IMR-90 (cell line): ENCODE measurements at regions not wholly inside any gene's neighbourhood (a gene's known extent, or its start where the extent isn't known, plus 50 kb on each side); places are given as distances from the start of the nearest gene placed in this dataset.

Experiments used
- ATAC-seq: fragments of 200-7000 bp; cut with Tn5 transposase; 2 replicates; pipeline ENCODE4 v1.9.1; 2020; ENCODE audit warnings: low read depth, mild to moderate bottlenecking, moderate library complexity
- BruUV-seq: library from RNA; stranded (reverse); fragments of 400-500 nt; replicated peaks from 2 replicates; lab custom pipeline; 2021; lab: Mats Ljungman, UMichigan
- CTCF ChIA-PET: fragments of 300-600 bp; formaldehyde crosslinking; extraction: SDS; loops from one replicate; lab custom pipeline; 2021; ENCODE audit warnings: antibody characterized with exemption; lab: Yijun Ruan, JAX
- POLR2A ChIA-PET: fragments of 300-600 bp; sonication (Branson Sonifier 250); formaldehyde crosslinking; loops from one replicate; lab custom pipeline; 2022; ENCODE audit warnings: antibody characterized with exemption; ENCODE audit not compliant: unreplicated experiment; lab: Charles Lee
- DNase-seq: peaks from one replicate; pipeline ENCODE4 v3.0.0; 2013
- H2AFZ ChIP-seq: replicated peaks from 2 replicates; pipeline ENCODE3; 2013; ENCODE audit warnings: low read length, mild to moderate bottlenecking; ENCODE audit not compliant: poor library complexity
- H2AK5ac ChIP-seq: 2 replicates; pipeline ENCODE4 v1.6.1; 2013; ENCODE audit warnings: low read depth, low read length, inconsistent platforms
- H2AK9ac ChIP-seq: replicated peaks from 2 replicates; pipeline ENCODE3; 2013; ENCODE audit warnings: mild to moderate bottlenecking, low read depth, low read length, moderate library complexity; ENCODE audit not compliant: poor library complexity
- H2BK120ac ChIP-seq: 2 replicates; pipeline ENCODE4 v1.6.1; 2013; ENCODE audit warnings: low read depth, low read length, inconsistent platforms
- H2BK15ac ChIP-seq: 3 replicates; pipeline ENCODE4 v1.6.1; 2013; ENCODE audit warnings: low read depth, low read length, inconsistent platforms
- H2BK20ac ChIP-seq: 2 replicates; pipeline ENCODE4 v1.6.1; 2013; ENCODE audit warnings: low read depth, mild to moderate bottlenecking, inconsistent platforms, low read length, moderate library complexity
- H2BK5ac ChIP-seq: 2 replicates; pipeline ENCODE4 v1.6.1; 2013; ENCODE audit warnings: mild to moderate bottlenecking, low read depth, low read length, inconsistent platforms; ENCODE audit not compliant: poor library complexity, severe bottlenecking
- H3K14ac ChIP-seq: replicated peaks from 2 replicates; pipeline ENCODE4 v1.6.1; 2013; ENCODE audit warnings: low read depth, low read length, inconsistent platforms
- H3K18ac ChIP-seq: 2 replicates; pipeline ENCODE4 v1.6.1; 2013; ENCODE audit warnings: low read depth, low read length, control low read depth
- H3K23ac ChIP-seq: 2 replicates; pipeline ENCODE4 v1.6.1; 2013; ENCODE audit warnings: low read depth, low read length, inconsistent platforms
- H3K27ac ChIP-seq: 2 replicates; pipeline ENCODE4 v1.5.1; 2013; ENCODE audit warnings: mild to moderate bottlenecking, control low read depth, low read length; ENCODE audit not compliant: insufficient read depth
- H3K27me3 ChIP-seq: 2 replicates; pipeline ENCODE4 v1.6.1; 2013; ENCODE audit warnings: low read length; ENCODE audit not compliant: control insufficient read depth, insufficient read depth
- H3K36me3 ChIP-seq: 2 replicates; pipeline ENCODE4 v1.6.1; 2013; ENCODE audit warnings: low read length, mixed read lengths; ENCODE audit not compliant: control insufficient read depth, insufficient read depth
- H3K4ac ChIP-seq: 2 replicates; pipeline ENCODE4 v1.6.1; 2013; ENCODE audit warnings: low read depth, low read length, inconsistent platforms
- H3K4me1 ChIP-seq: 2 replicates; pipeline ENCODE4 v1.6.1; 2013; ENCODE audit warnings: low read length, mixed read lengths; ENCODE audit not compliant: control insufficient read depth, insufficient read depth
- H3K4me2 ChIP-seq: 2 replicates; pipeline ENCODE4 v1.6.1; 2013; ENCODE audit warnings: low read depth, mild to moderate bottlenecking, control low read depth, low read length, moderate library complexity
- H3K4me3 ChIP-seq: 2 replicates; pipeline ENCODE4 v1.5.1; 2013; ENCODE audit warnings: low read depth, mild to moderate bottlenecking, control low read depth, low read length, moderate library complexity; ENCODE audit not compliant: insufficient read depth
- H3K56ac ChIP-seq: 2 replicates; pipeline ENCODE4 v1.6.1; 2013; ENCODE audit warnings: low read length, inconsistent platforms; ENCODE audit not compliant: insufficient read depth; ENCODE audit errors: extremely low read depth
- H3K79me1 ChIP-seq, 2 experiments: 2 replicates each; pipeline ENCODE4 v1.6.1; 2013; ENCODE audit warnings: low read length in 2 of 2, inconsistent platforms in 1 of 2, low read depth in 1 of 2
- H3K9ac ChIP-seq: 2 replicates; pipeline ENCODE4 v1.6.1; 2013; ENCODE audit warnings: low read depth, low read length, control low read depth
- H3K9me1 ChIP-seq: 2 replicates; pipeline ENCODE4 v1.6.1; 2013; ENCODE audit warnings: low read length, inconsistent platforms; ENCODE audit not compliant: insufficient read depth
- H3K9me3 ChIP-seq: 2 replicates; pipeline ENCODE4 v1.6.1; 2013; ENCODE audit warnings: low read length; ENCODE audit not compliant: control insufficient read depth, insufficient read depth
- H4K20me1 ChIP-seq: 2 replicates; pipeline ENCODE4 v1.6.1; 2013; ENCODE audit warnings: low read length, inconsistent platforms; ENCODE audit not compliant: insufficient read depth
- H4K5ac ChIP-seq: 2 replicates; pipeline ENCODE4 v1.6.1; 2013; ENCODE audit warnings: mild to moderate bottlenecking, low read depth, low read length, control low read depth
- H4K8ac ChIP-seq, 2 experiments: 2 replicates each; pipeline ENCODE4 v1.6.1; 2013; ENCODE audit warnings: low read depth in 2 of 2, low read length in 2 of 2, control low read depth in 1 of 2, inconsistent platforms in 1 of 2
- H4K91ac ChIP-seq: 2 replicates; pipeline ENCODE4 v1.6.1; 2013; ENCODE audit warnings: low read depth, low read length, inconsistent platforms; ENCODE audit not compliant: insufficient read depth
- BHLHE40 ChIP-seq: fragments of 150-350 bp; IDR thresholded peaks from 2 replicates; pipeline ENCODE4 v1.6.1; 2016; ENCODE audit warnings: mild to moderate bottlenecking, low read depth, low read length
- CEBPB ChIP-seq: IDR thresholded peaks from 2 replicates; pipeline ENCODE4 v1.6.1; 2012; ENCODE audit warnings: low read depth, low read length, improper control_type of control experiment
- CHD1 ChIP-seq: IDR thresholded peaks from 2 replicates; pipeline ENCODE4 v1.6.1; 2012; ENCODE audit warnings: low read depth, low read length, improper control_type of control experiment
- NFE2L2 ChIP-seq: fragments of 150-350 bp; IDR thresholded peaks from 2 replicates; pipeline ENCODE4 v1.6.1; 2016; ENCODE audit warnings: low read depth, mild to moderate bottlenecking, low read length
- POLR2A ChIP-seq: IDR thresholded peaks from 2 replicates; pipeline ENCODE4 v1.6.1; 2012; ENCODE audit warnings: mild to moderate bottlenecking, low read depth, low read length
- RAD21 ChIP-seq: IDR thresholded peaks from 2 replicates; pipeline ENCODE4 v1.6.1; 2012; ENCODE audit warnings: low read length, improper control_type of control experiment
- RCOR1 ChIP-seq: IDR thresholded peaks from 2 replicates; pipeline ENCODE4 v1.6.1; 2012; ENCODE audit warnings: mild to moderate bottlenecking, low read length, improper control_type of control experiment; ENCODE audit not compliant: insufficient replicate concordance
- RFX5 ChIP-seq: IDR thresholded peaks from 2 replicates; pipeline ENCODE4 v1.8.0; 2012; ENCODE audit warnings: low read depth, mild to moderate bottlenecking, low read length, moderate library complexity
- SMC3 ChIP-seq: fragments of 150-350 bp; IDR thresholded peaks from 2 replicates; pipeline ENCODE4 v1.6.1; 2016; ENCODE audit warnings: low read depth, mild to moderate bottlenecking, antibody characterized with exemption, low read length, moderate library complexity
- WGBS, 2 experiments: methylation state at CpG; one replicate each; pipeline versions ENCODE4 v1.1.5 to v1.1.7; 2013; ENCODE audit warnings: missing lambda C conversion rate in 2 of 2; ENCODE audit not compliant: insufficient read length in 1 of 2; ENCODE audit errors: extremely low coverage in 2 of 2; 5-methylcytosine and 5-hydroxymethylcytosine counted together
- dilution Hi-C: fragments of 300-500 bp; cut with HindIII; formaldehyde crosslinking; loops from one replicate; pipeline ENCODE4 v1.14.3; 2018; ENCODE audit warnings: low sequenced_read_pairs; ENCODE audit not compliant: unreplicated experiment
- in situ Hi-C: fragments of 300-500 bp; cut with MboI; formaldehyde crosslinking; loops from 3 replicates; pipeline ENCODE4 v1.14.3; 2019; ENCODE audit warnings: low sequenced_read_pairs, inconsistent platforms, mixed read lengths
- intact Hi-C: fragments of 100-400 bp; cut with micrococcal nuclease; formaldehyde crosslinking; loops from 2 replicates; pipeline ENCODE4 v1.10.0; 2022
- TF ChIP-seq, protein P1 (sequence below): fragments of 150-350 bp; IDR thresholded peaks from 2 replicates; pipeline ENCODE4 v1.6.1; 2016; ENCODE audit warnings: low read depth, mild to moderate bottlenecking, low read length, moderate library complexity, borderline replicate concordance

DNA sequence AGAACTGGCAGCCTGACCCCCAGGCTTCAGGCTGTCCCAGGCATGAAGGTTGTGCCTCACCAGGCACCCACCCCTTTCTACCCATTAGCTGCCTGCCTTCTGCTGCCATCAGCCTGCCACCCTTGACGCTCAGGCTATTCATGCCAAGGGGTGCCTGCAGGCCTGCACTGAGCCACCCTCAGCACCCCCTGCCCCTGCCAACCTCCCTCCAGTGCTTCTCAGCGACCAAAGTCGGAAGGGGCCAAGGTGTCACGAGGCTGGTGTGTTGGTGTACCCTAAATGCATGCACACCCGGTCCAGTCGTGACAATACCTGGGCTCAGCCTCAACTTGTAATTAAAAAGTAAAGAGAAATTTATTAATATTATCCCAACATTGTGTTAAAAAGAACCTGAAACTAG is 422.7 kb downstream of the ARL4A start:
- Histone ChIP-seq H3K9me3 (no peaks in the 10 kb centered on the region; the same call in 1 of the 2 replicates), H4K20me1 (no peaks in the 10 kb centered on the region), H2BK15ac (no peak overlapping the region), H3K56ac (no peak overlapping the region), H3K27me3 (no peaks in the 10 kb centered on the region), H3K9ac (no peak overlapping the region), H3K4me1 (peaks cover 4% of the 10 kb centered on the region), H3K9me1 (peaks cover 5% of the 10 kb centered on the region; the same call in 1 of the 2 replicates), H2AK5ac (no peak overlapping the region), H3K79me1 (no peaks in the 10 kb centered on the region), H3K14ac (no peak overlapping the region), H4K5ac (no peak overlapping the region), H3K4me3 (no peak overlapping the region), H2AK9ac (no peak overlapping the region), H2AFZ (no peak overlapping the region), H2BK5ac (no peak overlapping the region), H3K36me3 (no peaks in the 10 kb centered on the region), H2BK20ac (no peak overlapping the region), H3K18ac (no peak overlapping the region), H4K8ac (no peak overlapping the region), H3K23ac (no peak overlapping the region), H3K4me2 (no peak overlapping the region), H4K91ac (no peak overlapping the region), H3K27ac (no peak overlapping the region), H3K4ac (no peak overlapping the region), H2BK120ac (no peak overlapping the region)
- ATAC-seq (no peak), DNase-seq (no peak)
- intact Hi-C loops, result loop anchor here (10.0 kb wide), 1 partner anchor 225 kb away; no protein-coding TSS in a partner anchor
- ChIA-PET POLR2A (no interaction called here), CTCF (interaction anchor here (0.5 kb wide), 1 partner anchor 423 kb away, joined by 4 read pairs; the partner anchor contains the start of gene ARL4A)
- no CpG with 5 or more reads among the region's 6 CpGs for WGBS, 2 experiments
- in situ Hi-C loops, result loop anchor here (25.0 kb wide), 1 partner anchor 423 kb away; the partner anchor contains the start of gene ARL4A
- TF ChIP-seq, protein P1, sequence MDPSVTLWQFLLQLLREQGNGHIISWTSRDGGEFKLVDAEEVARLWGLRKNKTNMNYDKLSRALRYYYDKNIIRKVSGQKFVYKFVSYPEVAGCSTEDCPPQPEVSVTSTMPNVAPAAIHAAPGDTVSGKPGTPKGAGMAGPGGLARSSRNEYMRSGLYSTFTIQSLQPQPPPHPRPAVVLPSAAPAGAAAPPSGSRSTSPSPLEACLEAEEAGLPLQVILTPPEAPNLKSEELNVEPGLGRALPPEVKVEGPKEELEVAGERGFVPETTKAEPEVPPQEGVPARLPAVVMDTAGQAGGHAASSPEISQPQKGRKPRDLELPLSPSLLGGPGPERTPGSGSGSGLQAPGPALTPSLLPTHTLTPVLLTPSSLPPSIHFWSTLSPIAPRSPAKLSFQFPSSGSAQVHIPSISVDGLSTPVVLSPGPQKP, result no peak
- TF ChIP-seq CHD1, result no peak
- TF ChIP-seq SMC3, result no peak
- TF ChIP-seq RCOR1, result no peak
- no peak for TF ChIP-seq RAD21
- no peak for TF ChIP-seq CEBPB
- no peak for TF ChIP-seq BHLHE40
- no peak for TF ChIP-seq NFE2L2
- no peak for TF ChIP-seq RFX5
- no peak for TF ChIP-seq POLR2A
- dilution Hi-C loops, result no loop called here
- BruUV-seq, result no TSS peak
